HepG2 (cell line): ENCODE measurements at regions not wholly inside any gene's neighbourhood (a gene's known extent, or its start where the extent isn't known, plus 50 kb on each side); places are given as distances from the start of the nearest gene placed in this dataset.

Source experiments
- ATAC-seq: fragments of 200-7000 bp; cut with Tn5 transposase; 3 replicates; pipeline ENCODE4 v1.9.1; 2020; ENCODE audit warnings: mild to moderate bottlenecking, moderate library complexity
- BruUV-seq: library from RNA; stranded (reverse); fragments of 400-500 nt; replicated peaks from 2 replicates; lab custom pipeline; 2021; lab: Mats Ljungman, UMichigan
- CTCF ChIA-PET: fragments of 300-600 bp; formaldehyde crosslinking; extraction: SDS; loops from one replicate; lab custom pipeline; 2021; ENCODE audit warnings: low total read pairs, inconsistent platforms, low intra/inter-chr PET ratio; lab: Yijun Ruan, JAX
- POLR2A ChIA-PET: fragments of 350-600 bp; sonication (Branson Sonifier 250); formaldehyde crosslinking; loops from one replicate; lab custom pipeline; 2020; ENCODE audit warnings: antibody characterized with exemption, inconsistent platforms; lab: Yijun Ruan, JAX
- DNase-seq: peaks from one replicate; pipeline ENCODE4 v3.0.0-alpha.2; 2015; ENCODE audit warnings: low spot score
- FAIRE-seq: peaks from 3 replicates; lab custom pipeline; 2011; peaks lifted over from hg19 to GRCh38; lab: Jason Lieb, UNC
- H2AFZ ChIP-seq: one replicate; pipeline ENCODE4 v1.6.1; 2011; ENCODE audit warnings: low read length, inconsistent platforms
- H3K27ac ChIP-seq: fragments of 300-600 bp; 3 replicates; pipeline ENCODE4 v1.8.0; 2011; ENCODE audit warnings: mixed run types, mild to moderate bottlenecking, mixed read lengths, low read length, inconsistent platforms; ENCODE audit not compliant: insufficient read depth; ENCODE audit errors: extremely low read length
- H3K27me3 ChIP-seq, 2 experiments: fragments of 200-600 bp in 1 of 2; 2 replicates in 1 of 2; 3 replicates in 1 of 2; pipeline versions ENCODE4 v1.6.0 to v1.8.0; 2011; ENCODE audit warnings: low read length in 2 of 2, mild to moderate bottlenecking in 2 of 2, moderate library complexity in 2 of 2, inconsistent platforms in 1 of 2; ENCODE audit not compliant: insufficient read depth in 2 of 2, control insufficient read depth in 1 of 2
- H3K36me3 ChIP-seq, 2 experiments: fragments of 200-600 bp in 1 of 2; replicated peaks in 1 of 2; 2 replicates in 1 of 2; 3 replicates in 1 of 2; pipeline versions ENCODE4 v1.5.1 to v1.8.0; 2011; ENCODE audit warnings: low read length in 2 of 2, inconsistent platforms in 1 of 2; ENCODE audit not compliant: insufficient read depth in 2 of 2, control insufficient read depth in 1 of 2
- H3K4me1 ChIP-seq: 2 replicates; pipeline ENCODE4 v1.5.1; 2012; ENCODE audit warnings: low read length, inconsistent platforms; ENCODE audit not compliant: insufficient read depth
- H3K4me2 ChIP-seq: 2 replicates; pipeline ENCODE4 v1.6.0; 2011; ENCODE audit warnings: low read depth, low read length, inconsistent platforms
- H3K4me3 ChIP-seq, 3 experiments: fragments of 200-600 bp in 1 of 3; sonication (generic), shearing (Covaris generic) in 1 of 3; replicated peaks in 1 of 3; 2 replicates each; pipeline ENCODE4 v1.5.1; 2011 to 2016; ENCODE audit warnings: low read length in 3 of 3, inconsistent platforms in 2 of 3, low read depth in 2 of 3, mild to moderate bottlenecking in 2 of 3, control low read depth in 1 of 3, mixed read lengths in 1 of 3; ENCODE audit not compliant: insufficient read depth in 1 of 3
- H3K79me2 ChIP-seq: one replicate; pipeline ENCODE4 v1.6.1; 2011; ENCODE audit warnings: low read length, inconsistent platforms; ENCODE audit not compliant: insufficient read depth
- H3K9ac ChIP-seq: 2 replicates; pipeline ENCODE4 v1.6.0; 2011; ENCODE audit warnings: mild to moderate bottlenecking, low read depth, low read length, inconsistent platforms; ENCODE audit not compliant: insufficient read depth
- H3K9me3 ChIP-seq: 2 replicates; pipeline ENCODE4 v1.5.1; 2012; ENCODE audit warnings: mild to moderate bottlenecking, low read length
- H4K20me1 ChIP-seq: 2 replicates; pipeline ENCODE4 v1.6.0; 2011; ENCODE audit warnings: inconsistent platforms, mild to moderate bottlenecking, low read length, moderate library complexity; ENCODE audit not compliant: insufficient read depth
- ATF7 ChIP-seq, 2 experiments: fragments of 450-650 bp in 1 of 2; sonication (generic) in 1 of 2; formaldehyde crosslinking in 1 of 2; IDR thresholded peaks; 2 replicates each; pipeline versions ENCODE4 v1.4.0 to v1.6.1; 2016 to 2020; ENCODE audit warnings: antibody characterized with exemption in 1 of 2, mild to moderate bottlenecking in 1 of 2, missing genetic modification reagents in 1 of 2
- DNMT1 ChIP-seq: sonication (generic); formaldehyde crosslinking; IDR thresholded peaks from 2 replicates; pipeline ENCODE4 v1.5.1; 2020; ENCODE audit warnings: mild to moderate bottlenecking, missing genetic modification reagents
- DZIP1 ChIP-seq: sonication (generic); formaldehyde crosslinking; IDR thresholded peaks from 2 replicates; pipeline ENCODE4 v1.5.0; 2020; ENCODE audit warnings: mild to moderate bottlenecking, missing genetic modification reagents
- ERF ChIP-seq: IDR thresholded peaks from 2 replicates; pipeline ENCODE4 v1.6.1; 2018; ENCODE audit warnings: missing biosample characterization, missing genetic modification reagents
- HNRNPH1 ChIP-seq: fragments of 200-400 bp; formaldehyde crosslinking; optimal IDR thresholded peaks from 2 replicates; pipeline ENCODE3; 2017; ENCODE audit warnings: mild to moderate bottlenecking, low read depth, low read length
- HNRNPL ChIP-seq: fragments of 200-400 bp; formaldehyde crosslinking; IDR thresholded peaks from 2 replicates; pipeline ENCODE4 v1.6.1; 2017; ENCODE audit warnings: mild to moderate bottlenecking, low read depth, low read length
- KAT7 ChIP-seq: IDR thresholded peaks from 2 replicates; pipeline ENCODE4 v1.6.1; 2018; ENCODE audit warnings: borderline replicate concordance, missing compliant biosample characterization
- MED1 ChIP-seq: sonication (generic); formaldehyde crosslinking; IDR thresholded peaks from 2 replicates; pipeline ENCODE4 v1.4.0; 2020; ENCODE audit warnings: missing genetic modification reagents
- MXI1 ChIP-seq: IDR thresholded peaks from 3 replicates; pipeline ENCODE4 v1.6.1; 2012; ENCODE audit warnings: low read depth, low read length, inconsistent platforms, borderline replicate concordance
- NFKBIZ ChIP-seq: IDR thresholded peaks from 2 replicates; pipeline ENCODE4 v1.6.1; 2018; ENCODE audit warnings: missing genetic modification reagents, missing compliant biosample characterization
- PHF21A ChIP-seq: sonication (generic); formaldehyde crosslinking; IDR thresholded peaks from 2 replicates; pipeline ENCODE4 v1.5.0; 2020; ENCODE audit warnings: mild to moderate bottlenecking, missing genetic modification reagents
- PRPF4 ChIP-seq: fragments of 200-400 bp; formaldehyde crosslinking; IDR thresholded peaks from 2 replicates; pipeline ENCODE4 v1.6.1; 2016; ENCODE audit warnings: low read length, low read depth; ENCODE audit not compliant: poor library complexity, severe bottlenecking
- SMC3 ChIP-seq: IDR thresholded peaks from 2 replicates; pipeline ENCODE4 v1.6.1; 2011; ENCODE audit warnings: low read length, improper control_type of control experiment
- UBTF ChIP-seq: sonication (generic); formaldehyde crosslinking; IDR thresholded peaks from 2 replicates; pipeline ENCODE4 v1.4.0; 2020; ENCODE audit warnings: mild to moderate bottlenecking, missing genetic modification reagents
- YEATS2 ChIP-seq: sonication (generic); formaldehyde crosslinking; IDR thresholded peaks from 2 replicates; pipeline ENCODE4 v1.4.0; 2020; ENCODE audit warnings: missing genetic modification reagents, borderline replicate concordance
- ZFP36L2 ChIP-seq: sonication (generic); formaldehyde crosslinking; IDR thresholded peaks from 2 replicates; pipeline ENCODE4 v1.4.0; 2020; ENCODE audit warnings: missing genetic modification reagents
- ZNF788 ChIP-seq: sonication (generic); formaldehyde crosslinking; IDR thresholded peaks from 2 replicates; pipeline ENCODE4 v1.5.0; 2020; ENCODE audit warnings: mild to moderate bottlenecking, missing genetic modification reagents, borderline replicate concordance
- WGBS: methylation state at CpG from one replicate; pipeline ENCODE4 v1.1.6; 2017; ENCODE audit warnings: low lambda C conversion rate; 5-methylcytosine and 5-hydroxymethylcytosine counted together
- in situ Hi-C: cut with HindIII; loops from 2 replicates; pipeline ENCODE4 v1.10.0; 2017; ENCODE audit warnings: low pct_unique_long_range_greater_than_20kb; ENCODE audit not compliant: extremely low pct_ligation_motif_present
- intact Hi-C: fragments of 100-400 bp; cut with micrococcal nuclease; formaldehyde crosslinking; loops from one replicate; pipeline ENCODE4 v1.10.0; 2022; ENCODE audit not compliant: unreplicated experiment

- no peak for TF ChIP-seq SMC3
- TF ChIP-seq MXI1, result no peak
- no peak for TF ChIP-seq PRPF4
- TF ChIP-seq ZNF788, result no peak
- TF ChIP-seq ATF7 (IDR thresholded peaks at IDR 0.05), result no peak
- TF ChIP-seq ATF7 (CRISPR knock-in tag; IDR thresholded peaks at IDR 0.05), result no peak
- TF ChIP-seq MED1 (CRISPR knock-in tag), result no peak
These were observed 274.8 kb upstream of the GULP1 start (continued) for GRCh38 chr2:188016917-188017316.

GRCh38 chr2:188022389-188022788 lies 269.3 kb upstream of the GULP1 start:
- no peak overlapping the region for H3K4me3 ChIP-seq
- no peaks in the 10 kb centered on the region for H3K27me3 ChIP-seq
- FAIRE-seq, result no peak
- H3K36me3 ChIP-seq, result no peaks in the 10 kb centered on the region
- intact Hi-C loops, result no loop called here
- H2AFZ ChIP-seq, result no peak overlapping the region
- H3K27ac ChIP-seq, result no peak overlapping the region
- WGBS, result 23% methylated on average over 2 of the region's 2 CpGs
- ChIA-PET POLR2A (no interaction called here), CTCF (no interaction called here)
- in situ Hi-C loops, result no loop called here
- DNase-seq, result no peak
- no peak overlapping the region for H3K9ac ChIP-seq
- TF ChIP-seq NFKBIZ (CRISPR knock-in tag), result no peak
- TF ChIP-seq UBTF (CRISPR knock-in tag), result no peak
- no peak for TF ChIP-seq HNRNPL
- no peak for TF ChIP-seq KAT7
- TF ChIP-seq YEATS2 (CRISPR knock-in tag), result no peak
- TF ChIP-seq HNRNPH1, result no peak
- TF ChIP-seq PHF21A (CRISPR knock-in tag), result no peak
- TF ChIP-seq ERF (CRISPR knock-in tag), result no peak
- no peak for TF ChIP-seq DZIP1 (CRISPR knock-in tag)
- TF ChIP-seq DNMT1 (CRISPR knock-in tag), result no peak
- no peak for TF ChIP-seq ZFP36L2 (CRISPR knock-in tag)
- BruUV-seq, result no TSS peak
- no peak for ATAC-seq
- no peaks in the 10 kb centered on the region for H3K79me2 ChIP-seq
- no peaks in the 10 kb centered on the region for H3K4me1 ChIP-seq
- H3K4me2 ChIP-seq, result no peak overlapping the region
- H3K9me3 ChIP-seq, result no peaks in the 10 kb centered on the region
- no peaks in the 10 kb centered on the region for H4K20me1 ChIP-seq
